K562 (cell line): ENCODE measurements at regions not wholly inside any gene's neighbourhood (a gene's known extent, or its start where the extent isn't known, plus 50 kb on each side); places are given as distances from the start of the nearest gene placed in this dataset.
A peak's percentile ranks its signal among the peaks of the same experiment; 100 is the strongest.

ENCODE experiments used
- ATAC-seq: fragments of 200-7000 bp; cut with Tn5 transposase; 3 replicates; pipeline ENCODE4 v1.9.1; 2020; ENCODE audit warnings: moderate library complexity
- BruUV-seq: library from RNA; stranded (reverse); fragments of 400-500 nt; replicated peaks from 2 replicates; lab custom pipeline; 2021; lab: Mats Ljungman, UMichigan
- CTCF ChIA-PET: fragments of 300-600 bp; formaldehyde crosslinking; extraction: SDS; loops from one replicate; lab custom pipeline; 2021; ENCODE audit warnings: low intra/inter-chr PET ratio; lab: Yijun Ruan, JAX
- POLR2A ChIA-PET: fragments of 300-600, 350-650 bp; sonication (Branson Sonifier 250); formaldehyde crosslinking; extraction: SDS; loops from one replicate; lab custom pipeline; 2021; ENCODE audit warnings: antibody characterized with exemption, inconsistent platforms; lab: Yijun Ruan, JAX
- DNase-seq, 4 experiments: peaks; one replicate each; pipeline versions ENCODE4 v3.0.0 to v3.0.0-alpha.2; 2011 to 2018; ENCODE audit warnings: low spot score in 3 of 4, mixed read lengths in 3 of 4; ENCODE audit errors: extremely low read depth in 1 of 4
- FAIRE-seq: peaks from 2 replicates; lab custom pipeline; 2011; peaks lifted over from hg19 to GRCh38; lab: Jason Lieb, UNC
- H2AFZ ChIP-seq: 2 replicates; pipeline ENCODE4 v1.6.0; 2011; ENCODE audit warnings: low read depth, low read length, control low read depth, inconsistent platforms
- H3K27ac ChIP-seq: fragments of 200-600 bp; 3 replicates; pipeline ENCODE4 v1.8.0; 2011; ENCODE audit warnings: low read depth, mild to moderate bottlenecking, control low read depth, inconsistent platforms, low read length, moderate library complexity, mixed read lengths; ENCODE audit errors: extremely low read depth
- H3K27me3 ChIP-seq, 2 experiments: fragments of 300-600 bp in 1 of 2; 2 replicates in 1 of 2; 3 replicates in 1 of 2; pipeline versions ENCODE4 v1.6.0 to v1.8.0; 2011; ENCODE audit warnings: inconsistent platforms in 2 of 2, low read length in 2 of 2, mild to moderate bottlenecking in 1 of 2, mixed read lengths in 1 of 2, moderate library complexity in 1 of 2; ENCODE audit not compliant: control insufficient read depth in 2 of 2, insufficient read depth in 2 of 2
- H3K36me3 ChIP-seq: fragments of 300-600 bp; 3 replicates; pipeline ENCODE4 v1.8.0; 2011; ENCODE audit warnings: mild to moderate bottlenecking, low read length, inconsistent platforms; ENCODE audit not compliant: control insufficient read depth, insufficient read depth
- H3K4me1 ChIP-seq, 2 experiments: fragments of 200-600 bp in 1 of 2; replicated peaks in 1 of 2; 2 replicates in 1 of 2; 3 replicates in 1 of 2; pipeline versions ENCODE4 v1.5.1 to v1.8.0; 2011; ENCODE audit warnings: inconsistent platforms in 2 of 2, low read length in 2 of 2, mild to moderate bottlenecking in 1 of 2, mixed read lengths in 1 of 2, moderate library complexity in 1 of 2; ENCODE audit not compliant: control insufficient read depth in 2 of 2, insufficient read depth in 2 of 2
- H3K4me2 ChIP-seq: 2 replicates; pipeline ENCODE4 v1.6.1; 2011; ENCODE audit warnings: low read length, control low read depth, inconsistent platforms, mixed read lengths; ENCODE audit not compliant: insufficient read depth
- H3K4me3 ChIP-seq: fragments of 200-600 bp; sonication (generic), shearing (Covaris generic); 2 replicates; pipeline ENCODE4 v1.5.1; 2016; ENCODE audit warnings: control low read depth, inconsistent platforms
- H3K79me2 ChIP-seq: fragments of 200-600 bp; 3 replicates; pipeline ENCODE4 v1.8.0; 2011; ENCODE audit warnings: low read length, inconsistent platforms; ENCODE audit not compliant: control insufficient read depth, insufficient read depth
- H3K9ac ChIP-seq, 2 experiments: 2 replicates each; pipeline versions ENCODE4 v1.6.0 to v1.6.1; 2011; ENCODE audit warnings: low read depth in 2 of 2, low read length in 2 of 2, control low read depth in 1 of 2, inconsistent platforms in 1 of 2, mild to moderate bottlenecking in 1 of 2, mixed read lengths in 1 of 2; ENCODE audit not compliant: insufficient read depth in 1 of 2
- H3K9me1 ChIP-seq: one replicate; pipeline ENCODE4 v1.6.0; 2011; ENCODE audit warnings: inconsistent platforms, mild to moderate bottlenecking, low read length, moderate library complexity; ENCODE audit not compliant: control insufficient read depth, insufficient read depth
- H3K9me3 ChIP-seq: replicated peaks from 2 replicates; pipeline ENCODE4 v1.5.1; 2011; ENCODE audit warnings: low read depth, low read length, inconsistent platforms; ENCODE audit not compliant: control insufficient read depth, insufficient read depth
- H4K20me1 ChIP-seq: replicated peaks from 2 replicates; pipeline ENCODE4 v1.6.1; 2011; ENCODE audit warnings: low read length, inconsistent platforms, mixed read lengths; ENCODE audit not compliant: control insufficient read depth, insufficient read depth
- CHD7 ChIP-seq: fragments of 200-600 bp; sonication (generic); IDR thresholded peaks from one replicate; pipeline ENCODE4 v1.6.1; 2012; ENCODE audit warnings: mild to moderate bottlenecking, low read depth, low read length, inconsistent platforms
- JUND ChIP-seq, 2 experiments: IDR thresholded peaks; 2 replicates in 1 of 2; 3 replicates in 1 of 2; pipeline ENCODE4 v1.6.1; 2011; ENCODE audit warnings: borderline replicate concordance in 2 of 2, low read depth in 2 of 2, low read length in 2 of 2, improper control_type of control experiment in 1 of 2, missing biosample characterization in 1 of 2, missing genetic modification characterization in 1 of 2, missing genetic modification reagents in 1 of 2
- POLR2A ChIP-seq: fragments of 450-650 bp; conservative IDR thresholded peaks from 2 replicates; pipeline ENCODE4 v1.6.1; 2016
- TGIF2 ChIP-seq: sonication (generic); formaldehyde crosslinking; IDR thresholded peaks from 2 replicates; pipeline ENCODE4 v1.8.1; 2022; ENCODE audit warnings: mild to moderate bottlenecking, missing genetic modification reagents, moderate library complexity
- TOE1 ChIP-seq, 2 experiments: fragments of 450-650 bp in 1 of 2; sonication (generic) in 1 of 2; formaldehyde crosslinking in 1 of 2; IDR thresholded peaks; 2 replicates each; pipeline versions ENCODE4 v1.7.1 to v1.8.0; 2016 to 2022; ENCODE audit warnings: borderline replicate concordance in 2 of 2, mild to moderate bottlenecking in 2 of 2, antibody characterized with exemption in 1 of 2, inconsistent platforms in 1 of 2, low read depth in 1 of 2, missing genetic modification reagents in 1 of 2, moderate library complexity in 1 of 2
- ZNF766 ChIP-seq: fragments of 200-800 bp; sonication (Bioruptor generic); conservative IDR thresholded peaks from 2 replicates; pipeline ENCODE4 v1.6.1; 2016; ENCODE audit warnings: missing genetic modification characterization, missing compliant biosample characterization
- WGBS: fragments of 100-300 bp; shearing (Covaris generic); methylation state at CpG from one replicate; pipeline ENCODE4 v1.1.6; 2016; ENCODE audit warnings: low coverage, mixed read lengths; ENCODE audit not compliant: insufficient coverage; ENCODE audit errors: missing lambda C conversion rate; 5-methylcytosine and 5-hydroxymethylcytosine counted together
- in situ Hi-C: fragments of 300-500 bp; cut with MboI; formaldehyde crosslinking; loops from 4 replicates; pipeline ENCODE4 v1.15.0; 2018; ENCODE audit warnings: inconsistent platforms, mixed read lengths
- intact Hi-C: fragments of 100-400 bp; cut with micrococcal nuclease; formaldehyde crosslinking; loops from 2 replicates; pipeline ENCODE4 v1.14.2; 2022
- TF ChIP-seq, protein P1 (sequence below): fragments of 450-650 bp; IDR thresholded peaks from 2 replicates; pipeline ENCODE4 v1.6.1; 2016; ENCODE audit warnings: borderline replicate concordance

DNA sequence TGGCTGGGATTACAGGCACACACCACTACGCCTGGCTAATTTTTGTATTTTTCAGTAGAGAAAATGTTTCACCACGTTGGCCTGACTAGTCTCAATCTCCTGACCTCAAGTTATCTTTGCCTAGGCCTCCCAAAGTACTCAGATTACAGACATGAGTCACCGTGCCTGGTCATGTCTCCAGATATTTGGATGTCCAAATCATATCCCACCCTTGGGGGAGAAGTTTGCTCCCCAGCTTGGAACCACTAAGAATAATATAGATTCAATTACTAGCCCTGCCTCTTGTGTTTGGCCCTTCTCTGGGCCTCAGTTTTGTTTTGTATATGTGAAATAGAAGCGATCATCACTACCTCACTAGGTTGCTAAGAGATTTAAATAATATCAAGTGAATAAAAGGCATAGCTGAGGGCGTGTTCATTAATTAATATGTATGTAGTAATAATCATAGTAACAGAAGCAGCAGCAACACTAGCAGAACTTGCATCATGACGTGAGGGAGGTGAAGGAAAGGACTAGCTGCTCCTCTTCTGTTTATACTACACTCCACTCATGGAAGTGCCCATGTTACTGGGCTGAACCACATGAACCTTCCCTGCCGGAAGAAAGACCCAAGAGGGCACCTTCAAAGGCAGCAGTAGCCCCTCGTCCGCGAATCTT lies 253.6 kb upstream of the XYLT1 start:
- ATAC-seq (no peak), DNase-seq (peak in 1 of 4 experiments; percentile 6), FAIRE-seq (no peak)
- 0% methylated on average over 10 of the region's 10 CpGs for WGBS
- Histone ChIP-seq H3K9me1 (no peaks in the 10 kb centered on the region), H3K27ac (no peak overlapping the region), H2AFZ (no peak overlapping the region), H3K9ac (no peak overlapping the region), H3K9me3 (no peaks in the 10 kb centered on the region), H3K4me2 (no peak overlapping the region), H4K20me1 (no peaks in the 10 kb centered on the region), H3K36me3 (no peaks in the 10 kb centered on the region), H3K4me3 (no peak overlapping the region), H3K79me2 (no peaks in the 10 kb centered on the region), H3K27me3 (peaks cover 0 to 11% of the 10 kb centered on the region in 2 experiments; a peak in 3 of 5 replicates), H3K4me1 (no peaks in the 10 kb centered on the region)
- in situ Hi-C loops: no loop called here
- no TSS peak for BruUV-seq
- intact Hi-C loops: no loop called here
- ChIA-PET POLR2A (no interaction called here), CTCF (no interaction called here)
- TF ChIP-seq JUND (IDR thresholded peaks at IDR 0.05; ENCODE audit: borderline replicate concordance, low read depth, low read length): peak; percentile 47; the same call in 1 of the 2 replicates
- TF ChIP-seq JUND (tag; IDR thresholded peaks at IDR 0.05; ENCODE audit: borderline replicate concordance, low read depth, low read length): peak; percentile 42; the same call in 1 of the 3 replicates
- TF ChIP-seq, protein P1, sequence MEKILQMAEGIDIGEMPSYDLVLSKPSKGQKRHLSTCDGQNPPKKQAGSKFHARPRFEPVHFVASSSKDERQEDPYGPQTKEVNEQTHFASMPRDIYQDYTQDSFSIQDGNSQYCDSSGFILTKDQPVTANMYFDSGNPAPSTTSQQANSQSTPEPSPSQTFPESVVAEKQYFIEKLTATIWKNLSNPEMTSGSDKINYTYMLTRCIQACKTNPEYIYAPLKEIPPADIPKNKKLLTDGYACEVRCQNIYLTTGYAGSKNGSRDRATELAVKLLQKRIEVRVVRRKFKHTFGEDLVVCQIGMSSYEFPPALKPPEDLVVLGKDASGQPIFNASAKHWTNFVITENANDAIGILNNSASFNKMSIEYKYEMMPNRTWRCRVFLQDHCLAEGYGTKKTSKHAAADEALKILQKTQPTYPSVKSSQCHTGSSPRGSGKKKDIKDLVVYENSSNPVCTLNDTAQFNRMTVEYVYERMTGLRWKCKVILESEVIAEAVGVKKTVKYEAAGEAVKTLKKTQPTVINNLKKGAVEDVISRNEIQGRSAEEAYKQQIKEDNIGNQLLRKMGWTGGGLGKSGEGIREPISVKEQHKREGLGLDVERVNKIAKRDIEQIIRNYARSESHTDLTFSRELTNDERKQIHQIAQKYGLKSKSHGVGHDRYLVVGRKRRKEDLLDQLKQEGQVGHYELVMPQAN: no peak
- no peak for TF ChIP-seq POLR2A
- no peak for TF ChIP-seq ZNF766 (CRISPR knock-in tag)
- no peak for TF ChIP-seq TOE1 (IDR thresholded peaks at IDR 0.05; ENCODE audit: borderline replicate concordance)
- TF ChIP-seq TOE1 (CRISPR knock-in tag; IDR thresholded peaks at IDR 0.05; ENCODE audit: borderline replicate concordance, low read depth): no peak
- no peak for TF ChIP-seq TGIF2 (CRISPR knock-in tag)
- no peak for TF ChIP-seq CHD7
